ENCODE measurements at regions not wholly inside any gene's neighbourhood (a gene's known extent, or its start where the extent isn't known, plus 50 kb on each side); places are given as distances from the start of the nearest gene placed in this dataset.

GRCh38 chr22:25389541-25389919, 170.1 kb downstream of the CRYBB2 start:
- Histone ChIP-seq H4K20me1 (ENCODE audit: insufficient read depth, low read length) (peaks cover 89% of the 10 kb centered on the region), H2BK5ac (ENCODE audit: low read depth, low read length, poor library complexity, severe bottlenecking) (no peak overlapping the region), H3K9me1 (ENCODE audit: insufficient read depth, low read length) (peaks cover 15% of the 10 kb centered on the region; the same call in 1 of the 2 replicates), H2BK15ac (ENCODE audit: low read depth, low read length) (no peak overlapping the region), H3K27ac (ENCODE audit: insufficient read depth, low read length) (no peak overlapping the region), H3K23ac (ENCODE audit: low read depth, low read length) (no peak overlapping the region), H4K5ac (ENCODE audit: low read depth, low read length) (no peak overlapping the region), H3K9me3 (ENCODE audit: control insufficient read depth, insufficient read depth, low read length) (no peaks in the 10 kb centered on the region), H3K4me1 (ENCODE audit: control insufficient read depth, insufficient read depth, low read length) (no peaks in the 10 kb centered on the region), H3K27me3 (ENCODE audit: control insufficient read depth, insufficient read depth, low read length) (no peaks in the 10 kb centered on the region), H3K14ac (replicated peaks; ENCODE audit: low read depth, low read length) (no peak overlapping the region), H3K4ac (ENCODE audit: low read depth, low read length) (no peak overlapping the region), H3K4me2 (ENCODE audit: low read depth, low read length) (no peak overlapping the region), H2BK20ac (ENCODE audit: low read depth, low read length) (no peak overlapping the region), H3K36me3 (ENCODE audit: control insufficient read depth, insufficient read depth, low read length) (no peaks in the 10 kb centered on the region), H3K56ac (ENCODE audit: extremely low read depth, insufficient read depth, low read length) (no peak overlapping the region), H2AK9ac (replicated peaks; ENCODE audit: low read depth, low read length, poor library complexity) (no peak overlapping the region), H2BK120ac (ENCODE audit: low read depth, low read length) (no peak overlapping the region), H2AK5ac (ENCODE audit: low read depth, low read length) (no peak overlapping the region), H4K91ac (ENCODE audit: insufficient read depth, low read depth, low read length) (no peak overlapping the region), H3K4me3 (ENCODE audit: insufficient read depth, low read depth, low read length) (no peak overlapping the region), H3K18ac (ENCODE audit: low read depth, low read length) (no peak overlapping the region), H4K8ac (ENCODE audit: low read depth in 2 of 2, low read length in 2 of 2) (no peak overlapping the region), H2AFZ (replicated peaks; ENCODE audit: low read length, poor library complexity) (no peak overlapping the region), H3K9ac (ENCODE audit: low read depth, low read length) (no peak overlapping the region), H3K79me1 (ENCODE audit: low read depth in 1 of 2, low read length in 2 of 2) (peaks cover 48 to 80% of the 10 kb centered on the region in 2 experiments)
- CTCF ChIA-PET: no interaction called here
- DNase-seq (no peak), ATAC-seq (ENCODE audit: low read depth) (no peak)
- TF ChIP-seq NFE2L2 (IDR thresholded peaks at IDR 0.05; ENCODE audit: low read depth, low read length): no peak
- no peak for TF ChIP-seq CTCF (conservative IDR thresholded peaks at IDR 0.05; ENCODE audit: low read depth, low read length)
- TF ChIP-seq RCOR1 (IDR thresholded peaks at IDR 0.05; ENCODE audit: insufficient replicate concordance, low read length): no peak
- no peak for TF ChIP-seq BHLHE40 (IDR thresholded peaks at IDR 0.05; ENCODE audit: low read depth, low read length)
- no peak for TF ChIP-seq CHD1 (IDR thresholded peaks at IDR 0.05; ENCODE audit: low read depth, low read length)
- no peak for TF ChIP-seq SMC3 (IDR thresholded peaks at IDR 0.05; ENCODE audit: low read depth, low read length)
- TF ChIP-seq FOS (IDR thresholded peaks at IDR 0.05; ENCODE audit: low read depth, low read length): no peak
- no peak for TF ChIP-seq MXI1 (IDR thresholded peaks at IDR 0.05; ENCODE audit: borderline replicate concordance, low read depth, low read length)
- TF ChIP-seq RAD21 (IDR thresholded peaks at IDR 0.05; ENCODE audit: low read length): no peak
- no peak for TF ChIP-seq RFX5 (IDR thresholded peaks at IDR 0.05; ENCODE audit: low read depth, low read length)
- no peak for TF ChIP-seq ELK1 (IDR thresholded peaks at IDR 0.05; ENCODE audit: borderline replicate concordance, low read depth, low read length)
- TF ChIP-seq MAZ (IDR thresholded peaks at IDR 0.05; ENCODE audit: borderline replicate concordance, low read depth, low read length): no peak
- TF ChIP-seq CEBPB (IDR thresholded peaks at IDR 0.05; ENCODE audit: low read depth, low read length): no peak
- TF ChIP-seq USF2 (IDR thresholded peaks at IDR 0.05; ENCODE audit: low read depth, low read length): no peak
- no peak for TF ChIP-seq MAFK (IDR thresholded peaks at IDR 0.05; ENCODE audit: low read depth, low read length)
- dilution Hi-C loops (cut with HindIII; ENCODE audit: low sequenced_read_pairs, unreplicated experiment): no loop called here
- intact Hi-C loops (cut with micrococcal nuclease): no loop called here
- WGBS, 2 experiments (ENCODE audit: extremely low coverage in 2 of 2, insufficient read length in 1 of 2): 95% methylated on average over 7 of the region's 11 CpGs; no CpG with 5 or more reads in 1 of the 2 experiments
- in situ Hi-C loops (cut with MboI; ENCODE audit: low sequenced_read_pairs): no loop called here
- POLR2A ChIA-PET (ENCODE audit: unreplicated experiment): no interaction called here
- BruUV-seq (replicated peaks): no TSS peak

Data from IMR-90 (cell line).